ENCODE measurements at regions not wholly inside any gene's neighbourhood (a gene's known extent, or its start where the extent isn't known, plus 50 kb on each side); places are given as distances from the start of the nearest gene placed in this dataset.

DNA sequence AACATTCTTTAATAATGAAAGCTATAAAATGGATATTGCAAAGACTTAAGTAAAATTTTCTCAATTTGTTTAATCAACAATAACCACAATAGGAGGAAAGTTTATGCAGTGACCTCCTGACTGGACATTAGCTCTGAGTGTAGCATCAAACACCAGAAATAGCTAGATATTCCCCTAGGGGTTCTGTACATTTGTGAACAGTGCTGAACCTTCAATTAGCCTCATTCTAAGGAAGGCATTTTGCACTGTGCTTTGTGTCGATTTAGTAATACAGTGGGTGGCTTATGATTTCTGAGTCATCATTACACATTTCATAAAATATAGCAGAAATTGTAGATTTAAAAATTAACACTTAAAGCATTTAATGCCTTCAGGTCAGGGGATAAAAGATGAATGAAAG lies 367.3 kb upstream of the PCDH15 start:
- TF ChIP-seq, protein P1, sequence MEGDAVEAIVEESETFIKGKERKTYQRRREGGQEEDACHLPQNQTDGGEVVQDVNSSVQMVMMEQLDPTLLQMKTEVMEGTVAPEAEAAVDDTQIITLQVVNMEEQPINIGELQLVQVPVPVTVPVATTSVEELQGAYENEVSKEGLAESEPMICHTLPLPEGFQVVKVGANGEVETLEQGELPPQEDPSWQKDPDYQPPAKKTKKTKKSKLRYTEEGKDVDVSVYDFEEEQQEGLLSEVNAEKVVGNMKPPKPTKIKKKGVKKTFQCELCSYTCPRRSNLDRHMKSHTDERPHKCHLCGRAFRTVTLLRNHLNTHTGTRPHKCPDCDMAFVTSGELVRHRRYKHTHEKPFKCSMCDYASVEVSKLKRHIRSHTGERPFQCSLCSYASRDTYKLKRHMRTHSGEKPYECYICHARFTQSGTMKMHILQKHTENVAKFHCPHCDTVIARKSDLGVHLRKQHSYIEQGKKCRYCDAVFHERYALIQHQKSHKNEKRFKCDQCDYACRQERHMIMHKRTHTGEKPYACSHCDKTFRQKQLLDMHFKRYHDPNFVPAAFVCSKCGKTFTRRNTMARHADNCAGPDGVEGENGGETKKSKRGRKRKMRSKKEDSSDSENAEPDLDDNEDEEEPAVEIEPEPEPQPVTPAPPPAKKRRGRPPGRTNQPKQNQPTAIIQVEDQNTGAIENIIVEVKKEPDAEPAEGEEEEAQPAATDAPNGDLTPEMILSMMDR (IDR thresholded peaks at IDR 0.05; ENCODE audit: insufficient read depth, low read depth, low read length): no peak
- no peak for TF ChIP-seq EZH2 (IDR thresholded peaks at IDR 0.05; ENCODE audit: insufficient read depth, low read length)

All from astrocyte (in vitro differentiated cells and primary cell).